Esophagus squamous epithelium (tissue), 4 donors: ENCODE measurements at regions not wholly inside any gene's neighbourhood (a gene's known extent, or its start where the extent isn't known, plus 50 kb on each side); places are given as distances from the start of the nearest gene placed in this dataset.

Experiments
- CTCF ChIP-seq, 6 experiments: fragments of 450-650 bp in 4 of 6; fragments of 200-600 bp in 2 of 6; sonication (generic) in 2 of 6; IDR thresholded peaks; one replicate each; pipeline ENCODE4 v1.5.1; 2016 to 2019; ENCODE audit warnings: antibody characterized with exemption in 6 of 6, mild to moderate bottlenecking in 4 of 6, moderate library complexity in 4 of 6
- POLR2A ChIP-seq, 4 donors: fragments of 450-650 bp; IDR thresholded peaks; one replicate each; pipeline ENCODE4 v1.6.1; 2017; ENCODE audit warnings: antibody characterized with exemption in 4 of 4, mild to moderate bottlenecking in 4 of 4, moderate library complexity in 3 of 4

GRCh38 chr3:30455840-30456239, 150.6 kb upstream of the TGFBR2 start:
- TF ChIP-seq CTCF (IDR thresholded peaks at IDR 0.05), result no peak
- no peak for TF ChIP-seq POLR2A (IDR thresholded peaks at IDR 0.05)
